Activated CD8-positive, alpha-beta T cell treated with anti-CD3 and anti-CD28 coated beads for 36 hours (primary cell): ENCODE measurements at regions not wholly inside any gene's neighbourhood (a gene's known extent, or its start where the extent isn't known, plus 50 kb on each side); places are given as distances from the start of the nearest gene placed in this dataset.
"Not testable (repeated sequence)": the region's sequence is repeated elsewhere in the genome, so short reads cannot be mapped to it uniquely, and the experiment has no call there.

Experiments used
- ATAC-seq: fragments of 200-7000 bp; cut with Tn5 transposase; one replicate; pipeline ENCODE4 v1.10.0; 2021; ENCODE audit warnings: mild to moderate bottlenecking, moderate library complexity
- CTCF ChIA-PET: fragments of 350-600 bp; sonication (Branson Sonifier 250); formaldehyde crosslinking; loops from one replicate; lab custom pipeline; 2021; ENCODE audit warnings: antibody characterized with exemption; lab: Charles Lee
- POLR2A ChIA-PET: fragments of 350-600 bp; sonication (Branson Sonifier 250); formaldehyde crosslinking; loops from one replicate; lab custom pipeline; 2021; ENCODE audit warnings: antibody characterized with exemption; lab: Charles Lee
- DNase-seq: peaks from one replicate; pipeline ENCODE4 v3.0.0-alpha.2; 2020
- H3K27ac Mint-ChIP-seq: one replicate; pipeline ENCODE4 v1.8.0; 2021; ENCODE audit warnings: mild to moderate bottlenecking, mixed read lengths
- H3K27me3 Mint-ChIP-seq: one replicate; pipeline ENCODE4 v1.8.0; 2021; ENCODE audit warnings: mixed read lengths
- H3K36me3 Mint-ChIP-seq: one replicate; pipeline ENCODE4 v1.8.0; 2021; ENCODE audit warnings: low read depth, mixed read lengths
- H3K4me1 Mint-ChIP-seq: one replicate; pipeline ENCODE4 v1.8.0; 2021; ENCODE audit warnings: low read depth, mixed read lengths
- H3K4me3 Mint-ChIP-seq: one replicate; pipeline ENCODE4 v1.8.0; 2021; ENCODE audit warnings: mild to moderate bottlenecking, moderate library complexity, mixed read lengths
- H3K9me3 Mint-ChIP-seq: one replicate; pipeline ENCODE4 v1.8.0; 2021; ENCODE audit warnings: mixed read lengths
- intact Hi-C: fragments of 100-400 bp; cut with micrococcal nuclease; formaldehyde crosslinking; loops from one replicate; pipeline ENCODE4 v1.10.0; 2022
- TF ChIP-seq, protein P1 (sequence below): fragments of 200-600 bp; IDR thresholded peaks from one replicate; pipeline ENCODE4 v1.8.0; 2022; ENCODE audit warnings: antibody characterized with exemption, mild to moderate bottlenecking

DNA sequence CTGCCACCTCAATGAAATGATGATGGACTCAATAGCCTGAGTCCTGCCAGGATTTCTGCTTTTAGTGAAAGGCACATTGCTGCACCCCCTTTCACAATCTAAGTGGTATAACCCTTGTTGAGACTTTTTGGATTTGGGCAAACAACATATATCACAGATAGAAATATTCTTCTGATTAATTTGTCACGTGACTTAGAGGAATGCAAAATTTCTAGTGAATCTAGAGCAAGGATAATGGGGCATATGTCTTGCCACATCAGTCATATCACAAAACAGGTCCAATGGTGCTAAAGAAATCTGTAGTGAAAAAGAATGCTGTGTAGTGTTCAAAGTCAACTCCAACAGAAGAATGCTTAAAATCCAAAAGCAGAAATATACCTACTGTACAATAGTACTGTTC lies 1386.3 kb downstream of the LRFN5 start:
- H3K9me3 Mint-ChIP-seq: peaks cover 6% of the 10 kb centered on the region
- H3K27ac Mint-ChIP-seq: no peak overlapping the region
- H3K36me3 Mint-ChIP-seq: no peaks in the 10 kb centered on the region
- no peak overlapping the region for H3K4me3 Mint-ChIP-seq
- ChIA-PET POLR2A (no interaction called here), CTCF (no interaction called here)
- DNase-seq (no peak), ATAC-seq (no peak)
- TF ChIP-seq, protein P1, sequence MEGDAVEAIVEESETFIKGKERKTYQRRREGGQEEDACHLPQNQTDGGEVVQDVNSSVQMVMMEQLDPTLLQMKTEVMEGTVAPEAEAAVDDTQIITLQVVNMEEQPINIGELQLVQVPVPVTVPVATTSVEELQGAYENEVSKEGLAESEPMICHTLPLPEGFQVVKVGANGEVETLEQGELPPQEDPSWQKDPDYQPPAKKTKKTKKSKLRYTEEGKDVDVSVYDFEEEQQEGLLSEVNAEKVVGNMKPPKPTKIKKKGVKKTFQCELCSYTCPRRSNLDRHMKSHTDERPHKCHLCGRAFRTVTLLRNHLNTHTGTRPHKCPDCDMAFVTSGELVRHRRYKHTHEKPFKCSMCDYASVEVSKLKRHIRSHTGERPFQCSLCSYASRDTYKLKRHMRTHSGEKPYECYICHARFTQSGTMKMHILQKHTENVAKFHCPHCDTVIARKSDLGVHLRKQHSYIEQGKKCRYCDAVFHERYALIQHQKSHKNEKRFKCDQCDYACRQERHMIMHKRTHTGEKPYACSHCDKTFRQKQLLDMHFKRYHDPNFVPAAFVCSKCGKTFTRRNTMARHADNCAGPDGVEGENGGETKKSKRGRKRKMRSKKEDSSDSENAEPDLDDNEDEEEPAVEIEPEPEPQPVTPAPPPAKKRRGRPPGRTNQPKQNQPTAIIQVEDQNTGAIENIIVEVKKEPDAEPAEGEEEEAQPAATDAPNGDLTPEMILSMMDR: no peak
- H3K4me1 Mint-ChIP-seq: no peaks in the 10 kb centered on the region
- H3K27me3 Mint-ChIP-seq: no peaks in the 10 kb centered on the region
- intact Hi-C loops: no loop called here

- DNase-seq (no peak), ATAC-seq (no peak)
- Mint-ChIP-seq H3K4me3 (no peak overlapping the region), H3K36me3 (no peaks in the 10 kb centered on the region), H3K9me3 (peaks cover 12% of the 10 kb centered on the region), H3K27ac (no peak overlapping the region), H3K27me3 (no peaks in the 10 kb centered on the region), H3K4me1 (no peaks in the 10 kb centered on the region)
- TF ChIP-seq, protein P1: no peak
- ChIA-PET CTCF (no interaction called here), POLR2A (no interaction called here)
- intact Hi-C loops: no loop called here
Measured at GRCh38 chr14:42980419-42980818, 1373.7 kb downstream of the LRFN5 start.

DNA sequence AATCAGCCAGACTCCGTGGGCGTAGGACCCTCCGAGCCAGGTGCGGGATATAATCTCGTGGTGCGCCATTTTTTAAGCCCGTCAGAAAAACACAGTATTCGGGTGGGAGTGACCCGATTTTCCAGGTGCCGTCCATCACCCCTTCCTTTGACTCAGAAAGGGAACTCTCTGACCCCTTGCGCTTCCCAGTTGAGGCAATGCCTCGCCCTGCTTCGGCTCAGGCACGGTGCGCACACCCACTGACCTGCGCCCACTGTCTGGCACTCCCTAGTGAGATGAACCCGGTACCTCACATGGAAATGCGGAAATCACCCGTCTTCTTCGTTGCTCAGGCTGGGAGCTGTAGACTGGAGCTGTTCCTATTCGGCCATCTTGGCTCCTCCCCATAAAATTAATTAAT lies 1366.5 kb downstream of the LRFN5 start:
- intact Hi-C loops, ATAC-seq, H3K4me1 Mint-ChIP-seq, H3K27ac Mint-ChIP-seq, H3K27me3 Mint-ChIP-seq, CTCF ChIA-PET, H3K4me3 Mint-ChIP-seq, H3K36me3 Mint-ChIP-seq, POLR2A ChIA-PET, DNase-seq: not testable (repeated sequence)
- H3K9me3 Mint-ChIP-seq: peaks cover 12% of the 10 kb centered on the region

- Mint-ChIP-seq H3K4me3 (no peak overlapping the region), H3K9me3 (peaks cover 10% of the 10 kb centered on the region), H3K36me3 (no peaks in the 10 kb centered on the region), H3K27me3 (no peaks in the 10 kb centered on the region), H3K27ac (no peak overlapping the region), H3K4me1 (no peaks in the 10 kb centered on the region)
- ChIA-PET CTCF (no interaction called here), POLR2A (no interaction called here)
- ATAC-seq: no peak
- no peak for DNase-seq
- TF ChIP-seq, protein P1: no peak
- intact Hi-C loops: no loop called here
Measured at GRCh38 chr14:42965512-42965911, 1358.8 kb downstream of the LRFN5 start.

- H3K4me3 Mint-ChIP-seq: no peak overlapping the region
- no peak overlapping the region for H3K27ac Mint-ChIP-seq
- intact Hi-C loops: no loop called here
- DNase-seq (no peak), ATAC-seq (no peak)
- no peaks in the 10 kb centered on the region for H3K36me3 Mint-ChIP-seq
- H3K9me3 Mint-ChIP-seq: peaks cover 15% of the 10 kb centered on the region
- CTCF ChIA-PET: no interaction called here
- no peaks in the 10 kb centered on the region for H3K27me3 Mint-ChIP-seq
- TF ChIP-seq, protein P1: no peak
- POLR2A ChIA-PET: no interaction called here
- no peaks in the 10 kb centered on the region for H3K4me1 Mint-ChIP-seq
Measured at GRCh38 chr14:42961509-42961908, 1354.8 kb downstream of the LRFN5 start.

GRCh38 chr14:42950363-42950762 lies 1343.7 kb downstream of the LRFN5 start:
- CTCF ChIA-PET: no interaction called here
- TF ChIP-seq, protein P1: no peak
- POLR2A ChIA-PET: no interaction called here
- ATAC-seq (no peak), DNase-seq (no peak)
- intact Hi-C loops: no loop called here
- no peaks in the 10 kb centered on the region for H3K4me1 Mint-ChIP-seq
- H3K36me3 Mint-ChIP-seq: no peaks in the 10 kb centered on the region
- no peak overlapping the region for H3K4me3 Mint-ChIP-seq
- H3K9me3 Mint-ChIP-seq: peaks cover 16% of the 10 kb centered on the region
- no peaks in the 10 kb centered on the region for H3K27me3 Mint-ChIP-seq
- no peak overlapping the region for H3K27ac Mint-ChIP-seq
